ENCODE measurements at regions not wholly inside any gene's neighbourhood (a gene's known extent, or its start where the extent isn't known, plus 50 kb on each side); places are given as distances from the start of the nearest gene placed in this dataset.

- Histone ChIP-seq H3K4me2 (ENCODE audit: low read length) (no peak overlapping the region), H3K79me2 (replicated peaks; ENCODE audit: insufficient read depth, low read length) (no peaks in the 10 kb centered on the region), H2AFZ (ENCODE audit: low read depth, low read length) (no peak overlapping the region), H3F3A (ENCODE audit: insufficient read depth, low read length, poor library complexity, severe bottlenecking) (no peaks in the 10 kb centered on the region), H3K27me3 (ENCODE audit: insufficient read depth, low read depth, low read length) (no peaks in the 10 kb centered on the region), H3K9me3 (ENCODE audit: low read length) (no peaks in the 10 kb centered on the region), H3K9me2 (ENCODE audit: insufficient read depth, low read length) (no peaks in the 10 kb centered on the region), H4K20me1 (ENCODE audit: insufficient read depth) (no peaks in the 10 kb centered on the region), H3K36me3 (ENCODE audit: insufficient read depth, low read length) (no peaks in the 10 kb centered on the region), H3K9ac (ENCODE audit: low read length) (no peak overlapping the region), H3K27ac (ENCODE audit: low read length) (no peak overlapping the region), H3K4me3 (ENCODE audit: low read length) (no peak overlapping the region)
- TF ChIP-seq EZH2 (IDR thresholded peaks at IDR 0.05; ENCODE audit: borderline replicate concordance, insufficient read depth, low read length, poor library complexity, severe bottlenecking) (no peak), MXI1 (conservative IDR thresholded peaks at IDR 0.05; ENCODE audit: poor library complexity, severe bottlenecking) (no peak), SMC3 (conservative IDR thresholded peaks at IDR 0.05; ENCODE audit: poor library complexity) (no peak), EP300 (conservative IDR thresholded peaks at IDR 0.05; ENCODE audit: poor library complexity, severe bottlenecking) (no peak), TAF1 (IDR thresholded peaks at IDR 0.05; ENCODE audit: low read depth) (no peak), POLR2AphosphoS5 (IDR thresholded peaks at IDR 0.05) (no peak), CTCF (IDR thresholded peaks at IDR 0.05; ENCODE audit: poor library complexity, severe bottlenecking) (no peak), RAD21 (conservative IDR thresholded peaks at IDR 0.05) (no peak)
- TF ChIP-seq, protein P1, sequence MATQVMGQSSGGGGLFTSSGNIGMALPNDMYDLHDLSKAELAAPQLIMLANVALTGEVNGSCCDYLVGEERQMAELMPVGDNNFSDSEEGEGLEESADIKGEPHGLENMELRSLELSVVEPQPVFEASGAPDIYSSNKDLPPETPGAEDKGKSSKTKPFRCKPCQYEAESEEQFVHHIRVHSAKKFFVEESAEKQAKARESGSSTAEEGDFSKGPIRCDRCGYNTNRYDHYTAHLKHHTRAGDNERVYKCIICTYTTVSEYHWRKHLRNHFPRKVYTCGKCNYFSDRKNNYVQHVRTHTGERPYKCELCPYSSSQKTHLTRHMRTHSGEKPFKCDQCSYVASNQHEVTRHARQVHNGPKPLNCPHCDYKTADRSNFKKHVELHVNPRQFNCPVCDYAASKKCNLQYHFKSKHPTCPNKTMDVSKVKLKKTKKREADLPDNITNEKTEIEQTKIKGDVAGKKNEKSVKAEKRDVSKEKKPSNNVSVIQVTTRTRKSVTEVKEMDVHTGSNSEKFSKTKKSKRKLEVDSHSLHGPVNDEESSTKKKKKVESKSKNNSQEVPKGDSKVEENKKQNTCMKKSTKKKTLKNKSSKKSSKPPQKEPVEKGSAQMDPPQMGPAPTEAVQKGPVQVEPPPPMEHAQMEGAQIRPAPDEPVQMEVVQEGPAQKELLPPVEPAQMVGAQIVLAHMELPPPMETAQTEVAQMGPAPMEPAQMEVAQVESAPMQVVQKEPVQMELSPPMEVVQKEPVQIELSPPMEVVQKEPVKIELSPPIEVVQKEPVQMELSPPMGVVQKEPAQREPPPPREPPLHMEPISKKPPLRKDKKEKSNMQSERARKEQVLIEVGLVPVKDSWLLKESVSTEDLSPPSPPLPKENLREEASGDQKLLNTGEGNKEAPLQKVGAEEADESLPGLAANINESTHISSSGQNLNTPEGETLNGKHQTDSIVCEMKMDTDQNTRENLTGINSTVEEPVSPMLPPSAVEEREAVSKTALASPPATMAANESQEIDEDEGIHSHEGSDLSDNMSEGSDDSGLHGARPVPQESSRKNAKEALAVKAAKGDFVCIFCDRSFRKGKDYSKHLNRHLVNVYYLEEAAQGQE (IDR thresholded peaks at IDR 0.05; ENCODE audit: borderline replicate concordance): no peak
These were observed 56.9 kb upstream of the ATP6AP2 start for GRCh38 chrX:40523852-40524251.

DNA sequence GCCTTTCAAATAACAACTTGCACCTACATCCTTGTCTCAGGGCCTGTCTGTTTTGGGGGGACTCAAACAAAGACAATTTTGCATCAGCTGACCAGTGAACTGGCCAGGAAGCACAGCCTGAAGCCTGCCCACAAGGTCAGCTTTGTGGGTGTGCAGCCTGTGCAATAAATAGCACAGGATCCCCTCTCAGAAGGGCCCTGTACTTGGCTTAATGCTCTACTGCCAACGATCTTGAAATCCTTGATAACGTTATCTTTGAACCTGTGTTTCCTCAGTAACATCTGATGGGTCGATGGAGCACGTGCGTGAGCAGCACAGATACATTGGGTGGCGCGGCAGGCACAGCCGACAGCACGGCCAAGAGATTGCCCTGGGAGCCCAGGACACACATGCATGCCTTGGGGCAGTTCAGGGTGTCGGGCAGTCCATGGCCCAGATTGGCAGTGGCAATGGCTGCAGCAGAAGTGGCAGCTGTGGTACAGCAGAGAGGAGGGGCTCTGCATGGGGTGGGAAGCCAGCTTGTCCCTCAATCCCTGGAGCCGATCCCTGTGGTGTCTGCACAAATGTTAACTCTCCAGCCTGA, 58.8 kb upstream of the ATP6AP2 start:
- Histone ChIP-seq H3K9me3 (ENCODE audit: low read length) (no peaks in the 10 kb centered on the region), H4K20me1 (ENCODE audit: insufficient read depth) (no peaks in the 10 kb centered on the region), H3K4me3 (ENCODE audit: low read length) (no peak overlapping the region), H2AFZ (ENCODE audit: low read depth, low read length) (no peak overlapping the region), H3K27me3 (ENCODE audit: insufficient read depth, low read depth, low read length) (no peaks in the 10 kb centered on the region), H3K79me2 (replicated peaks; ENCODE audit: insufficient read depth, low read length) (no peaks in the 10 kb centered on the region), H3F3A (ENCODE audit: insufficient read depth, low read length, poor library complexity, severe bottlenecking) (no peaks in the 10 kb centered on the region), H3K9ac (ENCODE audit: low read length) (no peak overlapping the region), H3K4me2 (ENCODE audit: low read length) (no peak overlapping the region), H3K36me3 (ENCODE audit: insufficient read depth, low read length) (no peaks in the 10 kb centered on the region), H3K9me2 (ENCODE audit: insufficient read depth, low read length) (no peaks in the 10 kb centered on the region), H3K27ac (ENCODE audit: low read length) (no peak overlapping the region)
- no peak for TF ChIP-seq MXI1 (conservative IDR thresholded peaks at IDR 0.05; ENCODE audit: poor library complexity, severe bottlenecking)
- TF ChIP-seq CTCF (IDR thresholded peaks at IDR 0.05; ENCODE audit: poor library complexity, severe bottlenecking): no peak
- TF ChIP-seq EZH2 (IDR thresholded peaks at IDR 0.05; ENCODE audit: borderline replicate concordance, insufficient read depth, low read length, poor library complexity, severe bottlenecking): no peak

All from neural cell (in vitro differentiated cells).